Brain microvascular endothelial cell (primary cell): ENCODE measurements at regions not wholly inside any gene's neighbourhood (a gene's known extent, or its start where the extent isn't known, plus 50 kb on each side); places are given as distances from the start of the nearest gene placed in this dataset.

Source experiments
- DNase-seq: peaks from one replicate; pipeline ENCODE4 v3.0.0-alpha.2; 2020
- H3K27ac ChIP-seq: fragments of 250-450 bp; sonication (Bioruptor Pico); 2 replicates; pipeline ENCODE4 v1.5.1; 2020; ENCODE audit warnings: mild to moderate bottlenecking, moderate library complexity
- H3K27me3 ChIP-seq: fragments of 250-450 bp; sonication (Bioruptor Pico); replicated peaks from 2 replicates; pipeline ENCODE4 v1.5.1; 2020; ENCODE audit warnings: mild to moderate bottlenecking
- H3K36me3 ChIP-seq: fragments of 250-450 bp; sonication (Bioruptor Pico); replicated peaks from 2 replicates; pipeline ENCODE4 v1.5.1; 2020; ENCODE audit warnings: mild to moderate bottlenecking
- H3K4me3 ChIP-seq: 2 replicates; pipeline ENCODE4 v1.5.1; 2011; ENCODE audit warnings: low read depth, mild to moderate bottlenecking, control low read depth, low read length, moderate library complexity
- CTCF ChIP-seq: IDR thresholded peaks from 2 replicates; pipeline ENCODE4 v1.5.1; 2011; ENCODE audit warnings: low read depth, mild to moderate bottlenecking, moderate library complexity, low read length, control low read depth, inconsistent platforms; ENCODE audit errors: missing control alignments
- in situ Hi-C: cut with HindIII; loops from 2 replicates; pipeline ENCODE4 v1.10.0; 2017; ENCODE audit warnings: low sequenced_read_pairs, low pct_ligation_motif_present

- no peak for DNase-seq
- no peak overlapping the region for H3K4me3 ChIP-seq
- H3K36me3 ChIP-seq = no peaks in the 10 kb centered on the region
- TF ChIP-seq CTCF = no peak
- H3K27ac ChIP-seq = no peak overlapping the region
- H3K27me3 ChIP-seq = no peaks in the 10 kb centered on the region
- in situ Hi-C loops = no loop called here
Measured at GRCh38 chr18:78006774-78007260, 757.2 kb downstream of the GALR1 start.

GRCh38 chr18:78010363-78010762 lies 760.7 kb downstream of the GALR1 start:
- Histone ChIP-seq H3K27ac (no peak overlapping the region), H3K27me3 (no peaks in the 10 kb centered on the region), H3K36me3 (no peaks in the 10 kb centered on the region), H3K4me3 (no peak overlapping the region)
- no peak for DNase-seq
- no peak for TF ChIP-seq CTCF
- in situ Hi-C loops = no loop called here

GRCh38 chr18:78017869-78018268 lies 768.2 kb downstream of the GALR1 start:
- H3K27ac ChIP-seq = no peak overlapping the region
- no peaks in the 10 kb centered on the region for H3K27me3 ChIP-seq
- no peak overlapping the region for H3K4me3 ChIP-seq
- DNase-seq = no peak
- H3K36me3 ChIP-seq = no peaks in the 10 kb centered on the region
- in situ Hi-C loops = no loop called here
- TF ChIP-seq CTCF = no peak

- Histone ChIP-seq H3K27ac (no peak overlapping the region), H3K4me3 (no peak overlapping the region), H3K36me3 (no peaks in the 10 kb centered on the region), H3K27me3 (no peaks in the 10 kb centered on the region)
- no peak for TF ChIP-seq CTCF
- in situ Hi-C loops = no loop called here
- no peak for DNase-seq
Measured at GRCh38 chr18:78021196-78021595, 771.5 kb downstream of the GALR1 start.

GRCh38 chr18:78031589-78031988 lies 781.9 kb downstream of the GALR1 start:
- no peak for DNase-seq
- H3K36me3 ChIP-seq = no peaks in the 10 kb centered on the region
- no peaks in the 10 kb centered on the region for H3K27me3 ChIP-seq
- no peak for TF ChIP-seq CTCF
- H3K27ac ChIP-seq = no peak overlapping the region
- no peak overlapping the region for H3K4me3 ChIP-seq
- in situ Hi-C loops = no loop called here

GRCh38 chr18:78031991-78032390 lies 782.3 kb downstream of the GALR1 start:
- TF ChIP-seq CTCF = no peak
- Histone ChIP-seq H3K4me3 (no peak overlapping the region), H3K36me3 (no peaks in the 10 kb centered on the region), H3K27ac (no peak overlapping the region), H3K27me3 (no peaks in the 10 kb centered on the region)
- in situ Hi-C loops = no loop called here
- DNase-seq = no peak
